ENCODE measurements at regions not wholly inside any gene's neighbourhood (a gene's known extent, or its start where the extent isn't known, plus 50 kb on each side); places are given as distances from the start of the nearest gene placed in this dataset.

DNA sequence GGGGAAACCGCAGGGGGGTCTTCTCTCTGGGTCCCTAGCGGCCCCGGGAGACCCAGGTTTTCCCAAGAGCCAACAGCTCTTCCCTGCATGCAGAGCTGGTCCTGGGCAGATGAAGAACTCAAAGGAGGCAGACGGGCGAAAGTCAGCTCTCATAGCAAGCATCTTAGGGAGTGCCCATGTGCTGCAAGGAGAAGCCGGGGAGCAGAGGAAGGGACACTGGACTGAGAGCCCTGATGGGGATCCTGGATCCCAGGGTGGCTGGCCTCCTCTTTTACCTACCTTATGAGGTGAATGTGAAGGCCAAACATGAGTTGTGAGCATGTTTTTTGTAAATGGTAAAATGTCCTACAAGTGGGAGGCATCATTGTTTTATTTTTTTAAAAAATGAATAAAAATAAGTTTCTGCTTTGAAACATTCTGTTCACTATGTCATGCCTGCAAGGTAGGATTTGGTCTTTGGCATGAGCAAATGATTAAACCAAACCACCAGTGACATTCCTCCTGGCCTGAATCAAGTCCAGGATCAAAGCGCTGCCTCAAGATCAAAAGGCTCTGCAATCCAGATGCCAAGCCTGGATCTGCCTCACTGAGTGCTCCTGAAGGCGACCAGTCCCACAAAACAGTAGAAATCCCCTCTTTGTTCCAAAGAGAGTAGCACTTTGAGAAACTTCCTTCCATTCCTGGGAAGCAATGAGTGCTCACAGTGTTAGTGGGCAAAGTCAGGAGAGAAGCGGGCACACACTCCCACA lies 92.2 kb upstream of the SERP2 start (continued):
- TF ChIP-seq FOXP4 (CRISPR knock-in tag; IDR thresholded peaks at IDR 0.05) = no peak

DNA sequence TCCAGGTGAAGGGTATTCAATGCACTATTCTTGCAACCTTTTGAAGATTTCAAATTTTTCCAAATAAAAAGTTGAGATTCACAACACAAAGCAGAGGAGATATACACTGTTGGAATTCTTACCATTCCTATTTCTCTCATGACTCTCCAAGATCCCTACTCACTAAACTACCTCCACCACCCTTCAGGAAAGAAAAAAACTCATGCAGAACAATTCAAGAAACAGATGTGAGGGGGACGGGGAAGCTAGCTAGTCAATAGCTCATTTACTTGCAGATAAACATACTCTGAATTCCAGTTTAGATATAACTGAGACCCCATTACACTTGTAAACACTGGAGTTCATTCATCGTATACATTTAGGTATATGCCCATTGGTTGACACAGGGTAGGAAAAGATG lies 90.0 kb upstream of the SERP2 start:
- Histone ChIP-seq H3K27ac (ENCODE audit: extremely low read length, insufficient read depth, low read length) (no peak overlapping the region), H2AFZ (ENCODE audit: low read length) (no peak overlapping the region), H3K27me3 (ENCODE audit: control insufficient read depth in 1 of 2, insufficient read depth in 2 of 2, low read length in 2 of 2) (0 out of 5 replicates have a peak, but pooled peaks cover 0 to 1% of the 10 kb centered on the region in 2 experiments), H3K4me1 (ENCODE audit: insufficient read depth, low read length) (peaks cover 20% of the 10 kb centered on the region), H3K4me2 (ENCODE audit: low read depth, low read length) (no peak overlapping the region), H3K4me3 (replicated peaks in 1 of 3; ENCODE audit: insufficient read depth in 1 of 3, low read depth in 2 of 3, low read length in 3 of 3) (no peak overlapping the region), H3K9ac (ENCODE audit: insufficient read depth, low read depth, low read length) (no peak overlapping the region), H3K79me2 (ENCODE audit: insufficient read depth, low read length) (no peaks in the 10 kb centered on the region), H3K9me3 (ENCODE audit: low read length) (no peaks in the 10 kb centered on the region), H3K36me3 (replicated peaks in 1 of 2; ENCODE audit: control insufficient read depth in 1 of 2, insufficient read depth in 2 of 2, low read length in 2 of 2) (no peaks in the 10 kb centered on the region), H4K20me1 (ENCODE audit: insufficient read depth, low read length) (no peaks in the 10 kb centered on the region)
- intact Hi-C loops (cut with micrococcal nuclease; ENCODE audit: unreplicated experiment) = no loop called here
- no peak for FAIRE-seq
- in situ Hi-C loops (cut with HindIII; ENCODE audit: extremely low pct_ligation_motif_present, low pct_unique_long_range_greater_than_20kb) = no loop called here
- POLR2A ChIA-PET = no interaction called here
- WGBS (ENCODE audit: low lambda C conversion rate) = 0% methylated on average over 2 of the region's 2 CpGs
- no peak for DNase-seq (ENCODE audit: low spot score)
- CTCF ChIA-PET (ENCODE audit: low intra/inter-chr PET ratio, low total read pairs) = no interaction called here
- no TSS peak for BruUV-seq (replicated peaks)
- no peak for ATAC-seq
- TF ChIP-seq, protein P1, sequence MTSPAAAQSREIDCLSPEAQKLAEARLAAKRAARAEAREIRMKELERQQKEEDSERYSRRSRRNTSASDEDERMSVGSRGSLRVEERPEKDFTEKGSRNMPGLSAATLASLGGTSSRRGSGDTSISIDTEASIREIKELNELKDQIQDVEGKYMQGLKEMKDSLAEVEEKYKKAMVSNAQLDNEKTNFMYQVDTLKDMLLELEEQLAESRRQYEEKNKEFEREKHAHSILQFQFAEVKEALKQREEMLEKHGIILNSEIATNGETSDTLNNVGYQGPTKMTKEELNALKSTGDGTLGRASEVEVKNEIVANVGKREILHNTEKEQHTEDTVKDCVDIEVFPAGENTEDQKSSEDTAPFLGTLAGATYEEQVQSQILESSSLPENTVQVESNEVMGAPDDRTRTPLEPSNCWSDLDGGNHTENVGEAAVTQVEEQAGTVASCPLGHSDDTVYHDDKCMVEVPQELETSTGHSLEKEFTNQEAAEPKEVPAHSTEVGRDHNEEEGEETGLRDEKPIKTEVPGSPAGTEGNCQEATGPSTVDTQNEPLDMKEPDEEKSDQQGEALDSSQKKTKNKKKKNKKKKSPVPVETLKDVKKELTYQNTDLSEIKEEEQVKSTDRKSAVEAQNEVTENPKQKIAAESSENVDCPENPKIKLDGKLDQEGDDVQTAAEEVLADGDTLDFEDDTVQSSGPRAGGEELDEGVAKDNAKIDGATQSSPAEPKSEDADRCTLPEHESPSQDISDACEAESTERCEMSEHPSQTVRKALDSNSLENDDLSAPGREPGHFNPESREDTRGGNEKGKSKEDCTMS (CRISPR knock-in tag; conservative IDR thresholded peaks at IDR 0.05) = no peak
- TF ChIP-seq, protein P2, sequence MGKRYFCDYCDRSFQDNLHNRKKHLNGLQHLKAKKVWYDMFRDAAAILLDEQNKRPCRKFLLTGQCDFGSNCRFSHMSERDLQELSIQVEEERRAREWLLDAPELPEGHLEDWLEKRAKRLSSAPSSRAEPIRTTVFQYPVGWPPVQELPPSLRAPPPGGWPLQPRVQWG (CRISPR knock-in tag; IDR thresholded peaks at IDR 0.05; ENCODE audit: borderline replicate concordance, low read depth) = no peak
- TF ChIP-seq ZNF841 (CRISPR knock-in tag; IDR thresholded peaks at IDR 0.05; ENCODE audit: borderline replicate concordance) = no peak
- TF ChIP-seq YEATS2 (CRISPR knock-in tag; IDR thresholded peaks at IDR 0.05; ENCODE audit: borderline replicate concordance) = no peak
- TF ChIP-seq, protein P3, sequence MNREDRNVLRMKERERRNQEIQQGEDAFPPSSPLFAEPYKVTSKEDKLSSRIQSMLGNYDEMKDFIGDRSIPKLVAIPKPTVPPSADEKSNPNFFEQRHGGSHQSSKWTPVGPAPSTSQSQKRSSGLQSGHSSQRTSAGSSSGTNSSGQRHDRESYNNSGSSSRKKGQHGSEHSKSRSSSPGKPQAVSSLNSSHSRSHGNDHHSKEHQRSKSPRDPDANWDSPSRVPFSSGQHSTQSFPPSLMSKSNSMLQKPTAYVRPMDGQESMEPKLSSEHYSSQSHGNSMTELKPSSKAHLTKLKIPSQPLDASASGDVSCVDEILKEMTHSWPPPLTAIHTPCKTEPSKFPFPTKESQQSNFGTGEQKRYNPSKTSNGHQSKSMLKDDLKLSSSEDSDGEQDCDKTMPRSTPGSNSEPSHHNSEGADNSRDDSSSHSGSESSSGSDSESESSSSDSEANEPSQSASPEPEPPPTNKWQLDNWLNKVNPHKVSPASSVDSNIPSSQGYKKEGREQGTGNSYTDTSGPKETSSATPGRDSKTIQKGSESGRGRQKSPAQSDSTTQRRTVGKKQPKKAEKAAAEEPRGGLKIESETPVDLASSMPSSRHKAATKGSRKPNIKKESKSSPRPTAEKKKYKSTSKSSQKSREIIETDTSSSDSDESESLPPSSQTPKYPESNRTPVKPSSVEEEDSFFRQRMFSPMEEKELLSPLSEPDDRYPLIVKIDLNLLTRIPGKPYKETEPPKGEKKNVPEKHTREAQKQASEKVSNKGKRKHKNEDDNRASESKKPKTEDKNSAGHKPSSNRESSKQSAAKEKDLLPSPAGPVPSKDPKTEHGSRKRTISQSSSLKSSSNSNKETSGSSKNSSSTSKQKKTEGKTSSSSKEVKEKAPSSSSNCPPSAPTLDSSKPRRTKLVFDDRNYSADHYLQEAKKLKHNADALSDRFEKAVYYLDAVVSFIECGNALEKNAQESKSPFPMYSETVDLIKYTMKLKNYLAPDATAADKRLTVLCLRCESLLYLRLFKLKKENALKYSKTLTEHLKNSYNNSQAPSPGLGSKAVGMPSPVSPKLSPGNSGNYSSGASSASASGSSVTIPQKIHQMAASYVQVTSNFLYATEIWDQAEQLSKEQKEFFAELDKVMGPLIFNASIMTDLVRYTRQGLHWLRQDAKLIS (CRISPR knock-in tag; IDR thresholded peaks at IDR 0.05) = no peak
- TF ChIP-seq, protein P4, sequence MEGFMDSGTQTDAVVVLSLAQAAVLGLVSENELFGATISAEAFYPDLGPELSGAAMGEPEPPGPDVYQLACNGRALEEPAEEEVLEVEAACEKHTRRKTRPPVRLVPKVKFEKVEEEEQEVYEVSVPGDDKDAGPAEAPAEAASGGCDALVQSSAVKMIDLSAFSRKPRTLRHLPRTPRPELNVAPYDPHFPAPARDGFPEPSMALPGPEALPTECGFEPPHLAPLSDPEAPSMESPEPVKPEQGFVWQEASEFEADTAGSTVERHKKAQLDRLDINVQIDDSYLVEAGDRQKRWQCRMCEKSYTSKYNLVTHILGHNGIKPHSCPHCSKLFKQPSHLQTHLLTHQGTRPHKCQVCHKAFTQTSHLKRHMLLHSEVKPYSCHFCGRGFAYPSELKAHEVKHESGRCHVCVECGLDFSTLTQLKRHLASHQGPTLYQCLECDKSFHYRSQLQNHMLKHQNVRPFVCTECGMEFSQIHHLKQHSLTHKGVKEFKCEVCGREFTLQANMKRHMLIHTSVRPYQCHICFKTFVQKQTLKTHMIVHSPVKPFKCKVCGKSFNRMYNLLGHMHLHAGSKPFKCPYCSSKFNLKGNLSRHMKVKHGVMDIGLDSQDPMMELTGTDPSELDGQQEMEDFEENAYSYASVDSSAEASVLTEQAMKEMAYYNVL (CRISPR knock-in tag; IDR thresholded peaks at IDR 0.05; ENCODE audit: borderline replicate concordance) = no peak
- TF ChIP-seq ZNF253 (CRISPR knock-in tag; IDR thresholded peaks at IDR 0.05; ENCODE audit: borderline replicate concordance) = no peak
- no peak for TF ChIP-seq ZFP36 (IDR thresholded peaks at IDR 0.05; ENCODE audit: borderline replicate concordance, low read depth, low read length, partially characterized antibody)
- no peak for TF ChIP-seq MED8 (CRISPR knock-in tag; IDR thresholded peaks at IDR 0.05; ENCODE audit: insufficient replicate concordance)
